Peyer's patch (tissue), 4 donors: ENCODE measurements at regions not wholly inside any gene's neighbourhood (a gene's known extent, or its start where the extent isn't known, plus 50 kb on each side); places are given as distances from the start of the nearest gene placed in this dataset.

Experiments
- DNase-seq, 3 donors: peaks; one replicate each; pipeline ENCODE4 v3.0.0-alpha.2; 2017 to 2019
- H3K27ac ChIP-seq, 4 donors: fragments of 200-600 bp; sonication (generic); one replicate each; pipeline ENCODE4 v1.5.1; 2016 to 2019
- H3K27me3 ChIP-seq, 2 donors: fragments of 200-600 bp; sonication (generic); one replicate each; pipeline ENCODE4 v1.5.1; 2019
- H3K36me3 ChIP-seq, 3 donors: fragments of 200-600 bp; sonication (generic); one replicate each; pipeline ENCODE4 v1.5.1; 2016 to 2019
- H3K4me1 ChIP-seq, 4 donors: fragments of 200-600 bp; sonication (generic); one replicate each; pipeline ENCODE4 v1.5.1; 2016 to 2019
- H3K4me3 ChIP-seq, 4 donors: fragments of 200-600 bp; sonication (generic); 1 replicate in 3 of 4; 2 replicates in 1 of 4; pipeline ENCODE4 v1.5.1; 2016 to 2019; ENCODE audit warnings: mild to moderate bottlenecking in 1 of 4
- H3K9me3 ChIP-seq, 4 donors: fragments of 200-600 bp; sonication (generic); one replicate each; pipeline ENCODE4 v1.5.1; 2016 to 2019; ENCODE audit warnings: mild to moderate bottlenecking in 1 of 4
- POLR2A ChIP-seq, 2 donors: fragments of 450-650 bp; IDR thresholded peaks; one replicate each; pipeline ENCODE4 v1.5.1; 2017; ENCODE audit warnings: antibody characterized with exemption in 2 of 2, mild to moderate bottlenecking in 2 of 2, moderate library complexity in 2 of 2
- TF ChIP-seq, protein P1 (sequence below), 6 experiments: fragments of 450-650 bp in 4 of 6; fragments of 200-600 bp in 2 of 6; sonication (generic) in 1 of 6; IDR thresholded peaks; one replicate each; pipeline ENCODE4 v1.5.1; 2017 to 2019; ENCODE audit warnings: antibody characterized with exemption in 6 of 6, mild to moderate bottlenecking in 3 of 6, moderate library complexity in 1 of 6

DNA sequence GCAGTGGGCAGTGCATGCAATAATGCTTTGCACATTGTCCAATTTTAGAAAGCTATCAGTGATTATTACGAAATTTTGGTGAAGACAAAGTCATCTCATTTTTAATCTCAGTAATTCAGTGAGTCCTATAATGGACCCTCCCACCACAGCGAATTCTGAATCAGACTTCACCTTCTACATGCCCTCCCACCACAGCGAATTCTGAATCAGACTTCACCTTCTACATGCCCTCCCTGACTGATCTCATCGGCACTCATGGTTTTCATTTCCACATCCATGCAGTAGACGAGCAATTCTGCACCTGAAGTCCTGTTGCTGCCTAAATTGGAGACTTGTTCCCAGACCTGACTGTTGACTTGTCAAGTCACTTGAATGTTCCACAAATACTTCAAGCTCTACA, 522.3 kb downstream of the EIPR1 start:
- Histone ChIP-seq H3K36me3 (no peaks in the 10 kb centered on the region), H3K4me1 (no peaks in the 10 kb centered on the region), H3K27ac (no peak overlapping the region), H3K27me3 (no peaks in the 10 kb centered on the region), H3K4me3 (no peak overlapping the region), H3K9me3 (peaks cover 0 to 2% (median 0%) of the 10 kb centered on the region in 4 donors)
- DNase-seq = no peak
- TF ChIP-seq, protein P1, sequence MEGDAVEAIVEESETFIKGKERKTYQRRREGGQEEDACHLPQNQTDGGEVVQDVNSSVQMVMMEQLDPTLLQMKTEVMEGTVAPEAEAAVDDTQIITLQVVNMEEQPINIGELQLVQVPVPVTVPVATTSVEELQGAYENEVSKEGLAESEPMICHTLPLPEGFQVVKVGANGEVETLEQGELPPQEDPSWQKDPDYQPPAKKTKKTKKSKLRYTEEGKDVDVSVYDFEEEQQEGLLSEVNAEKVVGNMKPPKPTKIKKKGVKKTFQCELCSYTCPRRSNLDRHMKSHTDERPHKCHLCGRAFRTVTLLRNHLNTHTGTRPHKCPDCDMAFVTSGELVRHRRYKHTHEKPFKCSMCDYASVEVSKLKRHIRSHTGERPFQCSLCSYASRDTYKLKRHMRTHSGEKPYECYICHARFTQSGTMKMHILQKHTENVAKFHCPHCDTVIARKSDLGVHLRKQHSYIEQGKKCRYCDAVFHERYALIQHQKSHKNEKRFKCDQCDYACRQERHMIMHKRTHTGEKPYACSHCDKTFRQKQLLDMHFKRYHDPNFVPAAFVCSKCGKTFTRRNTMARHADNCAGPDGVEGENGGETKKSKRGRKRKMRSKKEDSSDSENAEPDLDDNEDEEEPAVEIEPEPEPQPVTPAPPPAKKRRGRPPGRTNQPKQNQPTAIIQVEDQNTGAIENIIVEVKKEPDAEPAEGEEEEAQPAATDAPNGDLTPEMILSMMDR (IDR thresholded peaks at IDR 0.05) = no peak
- no peak for TF ChIP-seq POLR2A (IDR thresholded peaks at IDR 0.05)

DNA sequence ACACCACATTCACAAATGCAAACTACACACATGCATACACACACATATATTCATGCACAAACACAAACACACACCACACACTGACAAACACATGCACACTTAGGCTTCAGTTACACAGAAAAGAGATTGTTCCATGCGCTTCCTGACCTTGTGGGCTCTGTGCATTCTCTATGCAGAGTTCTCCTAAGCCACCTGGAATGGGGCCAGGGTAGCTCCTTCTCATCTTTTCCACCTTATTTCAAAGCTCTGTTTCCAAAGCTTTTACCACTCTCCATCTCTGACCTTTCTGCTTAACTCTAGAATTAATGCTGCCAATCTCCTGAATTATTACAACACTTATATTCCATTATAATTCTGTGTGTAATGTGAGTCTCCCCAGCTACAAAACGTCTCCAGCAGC, 522.3 kb upstream of the MYT1L start:
- no peak overlapping the region for H3K27ac ChIP-seq
- no peak for TF ChIP-seq POLR2A (IDR thresholded peaks at IDR 0.05)
- TF ChIP-seq, protein P1 (IDR thresholded peaks at IDR 0.05) = no peak
- H3K9me3 ChIP-seq = peaks cover 0 to 2% (median 0%) of the 10 kb centered on the region in 4 donors
- no peaks in the 10 kb centered on the region for H3K27me3 ChIP-seq
- H3K4me1 ChIP-seq = no peaks in the 10 kb centered on the region
- DNase-seq = no peak
- no peaks in the 10 kb centered on the region for H3K36me3 ChIP-seq
- H3K4me3 ChIP-seq = no peak overlapping the region

DNA sequence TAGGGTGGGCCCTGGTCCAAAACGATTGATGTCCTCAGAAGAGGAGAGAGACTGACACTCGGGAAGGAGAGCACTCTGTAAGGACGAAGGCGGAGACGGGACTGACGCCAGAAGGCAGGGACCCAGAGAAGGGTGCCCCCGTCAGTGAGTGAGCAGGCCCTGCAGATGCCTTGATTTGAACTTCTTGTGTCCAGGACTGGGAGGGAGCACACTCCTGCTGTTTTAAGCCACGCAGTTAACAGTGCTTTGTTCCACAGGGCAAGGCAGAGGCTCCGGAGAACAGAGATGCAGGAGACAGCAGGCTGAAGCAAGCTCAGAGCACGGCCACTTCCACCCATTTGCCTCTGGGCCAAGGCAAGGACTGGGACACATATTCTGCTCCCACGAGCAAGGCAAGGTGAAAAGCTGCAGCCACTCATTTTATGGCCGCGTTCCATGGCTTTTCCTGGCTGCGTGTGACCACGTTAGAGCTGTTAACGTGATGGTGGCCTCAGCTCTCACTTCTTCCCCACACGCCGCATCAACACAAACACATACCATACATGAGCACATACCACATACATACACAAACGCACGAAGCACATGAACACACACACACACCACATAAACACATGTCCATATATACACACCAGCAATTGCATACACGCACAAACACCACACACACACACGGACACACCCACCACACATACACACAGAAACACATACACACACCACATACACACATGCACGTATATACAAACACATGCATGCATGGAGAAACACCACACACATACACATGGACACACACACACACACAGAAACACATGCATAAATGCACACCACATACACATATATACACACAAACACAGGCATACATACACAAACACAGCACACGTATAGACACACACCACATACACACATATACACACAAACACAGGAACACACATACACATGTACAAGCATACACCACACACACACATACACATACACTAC, 521.0 kb upstream of the MYT1L start:
- Histone ChIP-seq H3K4me1 (no peaks in the 10 kb centered on the region), H3K4me3 (no peak overlapping the region), H3K27me3 (no peaks in the 10 kb centered on the region), H3K36me3 (no peaks in the 10 kb centered on the region), H3K9me3 (peaks cover 0 to 2% (median 0%) of the 10 kb centered on the region in 4 donors), H3K27ac (no peak overlapping the region)
- DNase-seq = no peak
- TF ChIP-seq, protein P1 (IDR thresholded peaks at IDR 0.05) = no peak
- no peak for TF ChIP-seq POLR2A (IDR thresholded peaks at IDR 0.05)

DNA sequence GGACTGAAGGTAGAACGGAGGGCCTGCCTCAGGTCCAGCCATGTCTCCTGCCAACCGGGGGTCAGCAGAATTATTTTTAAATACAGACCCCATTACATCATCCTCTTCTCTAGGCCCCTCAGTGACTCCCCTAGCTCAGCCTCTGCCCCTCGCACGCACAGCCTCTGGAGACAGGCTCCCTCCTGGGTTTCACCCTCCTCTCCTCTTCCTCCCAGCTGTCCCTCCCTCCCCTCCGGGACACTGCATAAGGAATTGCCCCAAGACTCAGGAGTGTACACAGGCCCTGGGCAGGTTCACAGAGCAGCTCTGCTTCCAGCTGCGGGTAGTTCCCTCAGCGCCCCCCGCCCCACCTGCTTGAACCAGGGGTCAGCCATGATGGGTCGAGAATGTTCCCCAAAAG, 520.2 kb upstream of the MYT1L start:
- no peak for TF ChIP-seq POLR2A (IDR thresholded peaks at IDR 0.05)
- TF ChIP-seq, protein P1 (IDR thresholded peaks at IDR 0.05) = no peak
- peaks cover 0 to 2% (median 0%) of the 10 kb centered on the region in 4 donors for H3K9me3 ChIP-seq
- no peaks in the 10 kb centered on the region for H3K36me3 ChIP-seq
- no peak overlapping the region for H3K4me3 ChIP-seq
- H3K27ac ChIP-seq = no peak overlapping the region
- DNase-seq = no peak
- no peaks in the 10 kb centered on the region for H3K27me3 ChIP-seq
- no peaks in the 10 kb centered on the region for H3K4me1 ChIP-seq

DNA sequence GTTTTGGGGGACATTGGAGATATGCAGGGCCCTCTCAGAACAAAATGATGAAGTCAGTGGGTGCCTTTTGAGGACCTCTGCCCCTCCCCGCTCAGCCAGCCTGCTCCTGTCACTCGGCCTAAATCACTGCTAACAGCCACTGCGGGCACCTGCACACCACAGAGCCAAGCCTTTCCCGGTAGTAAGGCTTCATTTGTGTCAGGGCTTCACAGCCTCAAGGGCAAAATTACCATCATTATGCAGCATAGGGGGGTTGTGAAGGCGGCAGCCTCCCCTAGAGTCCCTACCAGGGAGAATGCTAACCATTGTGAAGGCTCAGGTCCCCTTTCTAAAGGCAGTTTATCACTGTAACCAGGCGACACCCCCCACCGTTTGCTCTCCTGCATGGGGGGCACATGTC, 519.8 kb upstream of the MYT1L start:
- H3K27ac ChIP-seq = no peak overlapping the region
- peaks cover 0 to 2% (median 0%) of the 10 kb centered on the region in 4 donors for H3K9me3 ChIP-seq
- H3K4me1 ChIP-seq = no peaks in the 10 kb centered on the region
- DNase-seq = no peak
- H3K4me3 ChIP-seq = no peak overlapping the region
- H3K27me3 ChIP-seq = no peaks in the 10 kb centered on the region
- no peak for TF ChIP-seq POLR2A (IDR thresholded peaks at IDR 0.05)
- TF ChIP-seq, protein P1 (IDR thresholded peaks at IDR 0.05) = no peak
- no peaks in the 10 kb centered on the region for H3K36me3 ChIP-seq
